Activated naive CD4-positive, alpha-beta T cell treated with anti-CD3 and anti-CD28 coated beads, Interleukin-2, amount 50 U/mL, for 24 hours (primary cell): ENCODE measurements at regions not wholly inside any gene's neighbourhood (a gene's known extent, or its start where the extent isn't known, plus 50 kb on each side); places are given as distances from the start of the nearest gene placed in this dataset.

Experiments used
- H3K27ac Mint-ChIP-seq: one replicate; pipeline ENCODE4 v1.8.0; 2021; ENCODE audit warnings: mild to moderate bottlenecking, mixed read lengths
- H3K27me3 Mint-ChIP-seq: one replicate; pipeline ENCODE4 v1.8.0; 2021; ENCODE audit warnings: mixed read lengths
- H3K36me3 Mint-ChIP-seq: one replicate; pipeline ENCODE4 v1.8.0; 2021; ENCODE audit warnings: mixed read lengths
- H3K4me1 Mint-ChIP-seq: one replicate; pipeline ENCODE4 v1.8.0; 2021; ENCODE audit warnings: mixed read lengths
- H3K4me3 Mint-ChIP-seq: one replicate; pipeline ENCODE4 v1.8.0; 2021; ENCODE audit warnings: mild to moderate bottlenecking, mixed read lengths
- H3K9me3 Mint-ChIP-seq: one replicate; pipeline ENCODE4 v1.8.0; 2021; ENCODE audit warnings: mixed read lengths

GRCh38 chr3:30170681-30171438 lies 435.5 kb upstream of the TGFBR2 start:
- H3K9me3 Mint-ChIP-seq: no peaks in the 10 kb centered on the region
- no peak overlapping the region for H3K27ac Mint-ChIP-seq
- H3K4me1 Mint-ChIP-seq: no peaks in the 10 kb centered on the region
- no peak overlapping the region for H3K4me3 Mint-ChIP-seq
- H3K36me3 Mint-ChIP-seq: no peaks in the 10 kb centered on the region
- no peaks in the 10 kb centered on the region for H3K27me3 Mint-ChIP-seq

DNA sequence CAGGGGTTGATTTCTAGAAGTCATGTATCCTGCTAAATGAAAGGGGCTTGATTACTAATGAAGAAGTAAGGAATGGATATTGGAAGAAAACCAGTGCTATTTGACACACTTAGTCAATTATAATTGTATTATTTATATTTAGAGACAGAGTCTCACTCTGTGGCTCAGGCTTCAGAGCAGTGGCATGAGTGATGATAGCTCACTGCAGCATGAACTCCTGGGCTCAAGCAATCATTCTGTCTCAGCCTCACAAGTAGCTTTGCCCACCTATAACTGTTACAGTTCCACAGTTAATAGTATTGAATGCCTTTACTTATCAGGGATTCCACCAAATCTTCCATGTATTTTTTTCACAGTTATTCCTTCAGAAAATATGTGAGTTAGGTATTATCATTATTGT lies 432.0 kb upstream of the TGFBR2 start:
- Mint-ChIP-seq H3K27ac (no peak overlapping the region), H3K4me1 (no peaks in the 10 kb centered on the region), H3K27me3 (no peaks in the 10 kb centered on the region), H3K4me3 (no peak overlapping the region), H3K9me3 (no peaks in the 10 kb centered on the region), H3K36me3 (no peaks in the 10 kb centered on the region)

DNA sequence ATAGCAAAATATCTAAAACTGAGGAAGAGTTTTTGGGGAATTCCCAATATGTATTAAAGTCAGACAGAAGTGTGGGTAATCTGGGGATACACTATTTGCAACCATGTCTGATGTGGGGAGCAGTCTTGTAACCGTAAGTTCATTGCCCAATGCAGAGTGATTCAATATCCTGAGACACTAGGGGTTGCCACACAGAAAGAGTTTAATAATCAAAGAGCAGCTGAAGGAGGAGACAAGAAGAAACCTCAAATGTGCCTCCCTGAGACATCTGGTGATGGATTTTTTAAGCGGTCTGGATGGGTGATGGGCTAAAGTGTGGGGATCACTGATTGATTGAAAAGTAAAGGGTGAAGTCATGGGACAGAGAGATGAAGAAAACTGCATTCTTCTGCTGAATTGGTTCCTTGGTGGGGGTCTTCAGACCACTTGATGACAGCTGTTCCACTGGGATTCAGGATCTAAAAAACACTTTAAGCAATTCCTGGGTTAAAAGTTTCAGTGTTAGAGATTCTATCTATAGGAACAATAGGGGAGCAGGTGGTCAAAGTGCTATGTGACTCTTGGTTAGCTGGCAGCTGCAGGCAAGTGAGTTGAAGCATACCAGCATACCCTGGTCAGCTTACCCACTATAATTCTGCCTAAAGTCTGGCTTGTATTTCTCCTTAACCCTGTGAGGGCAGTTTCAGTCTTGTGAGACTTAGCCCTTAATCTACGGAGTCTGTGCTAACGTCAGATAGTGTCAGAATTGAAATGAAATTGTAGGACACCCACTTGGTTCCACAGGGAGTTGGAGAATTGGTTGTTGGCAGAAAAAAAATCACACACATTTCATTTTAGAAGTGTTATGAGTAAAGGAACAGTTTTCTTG lies 425.9 kb upstream of the TGFBR2 start:
- Mint-ChIP-seq H3K27me3 (peaks cover under 1% of the 10 kb centered on the region), H3K9me3 (no peaks in the 10 kb centered on the region), H3K36me3 (peaks cover 2% of the 10 kb centered on the region), H3K4me1 (no peaks in the 10 kb centered on the region), H3K27ac (no peak overlapping the region), H3K4me3 (no peak overlapping the region)

DNA sequence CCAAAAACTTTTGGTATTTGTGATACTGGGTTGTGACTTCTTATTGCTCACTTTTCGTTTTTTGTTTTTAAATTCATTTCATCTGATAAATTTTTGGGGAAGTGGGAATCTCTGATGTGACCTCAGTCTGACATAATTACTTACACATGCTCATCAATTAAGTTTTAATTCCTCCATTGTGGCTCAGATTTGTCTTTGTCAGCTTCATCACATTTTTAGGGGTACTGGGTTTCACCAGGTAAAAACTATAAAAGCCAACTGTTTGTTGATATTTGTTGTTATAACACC lies 425.3 kb upstream of the TGFBR2 start:
- Mint-ChIP-seq H3K4me1 (no peaks in the 10 kb centered on the region), H3K9me3 (no peaks in the 10 kb centered on the region), H3K4me3 (no peak overlapping the region), H3K27ac (no peak overlapping the region), H3K36me3 (peaks cover 2% of the 10 kb centered on the region), H3K27me3 (peaks cover 3% of the 10 kb centered on the region)

GRCh38 chr3:30181581-30181980 lies 424.8 kb upstream of the TGFBR2 start:
- peaks cover 3% of the 10 kb centered on the region for H3K27me3 Mint-ChIP-seq
- no peaks in the 10 kb centered on the region for H3K9me3 Mint-ChIP-seq
- H3K27ac Mint-ChIP-seq: no peak overlapping the region
- peaks cover 2% of the 10 kb centered on the region for H3K36me3 Mint-ChIP-seq
- no peak overlapping the region for H3K4me3 Mint-ChIP-seq
- H3K4me1 Mint-ChIP-seq: no peaks in the 10 kb centered on the region

DNA sequence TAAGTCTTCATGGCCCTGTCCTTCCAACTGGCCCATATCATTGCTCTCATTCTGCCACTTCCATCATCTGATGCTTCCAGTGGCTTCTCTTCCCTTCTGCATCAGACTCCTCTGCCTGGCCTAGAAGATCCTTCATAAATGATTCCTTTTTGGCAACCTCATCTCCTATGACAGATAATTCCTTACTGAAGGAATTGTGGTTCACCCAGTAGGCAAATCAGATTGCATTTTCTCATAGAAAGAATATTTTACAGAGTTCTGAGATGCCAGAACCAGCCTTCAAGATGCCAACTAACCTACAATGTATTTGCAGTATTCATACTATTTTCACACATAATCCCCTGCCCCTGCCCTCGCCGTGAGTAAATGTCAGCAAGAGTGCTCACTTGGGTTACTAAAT lies 423.0 kb upstream of the TGFBR2 start:
- Mint-ChIP-seq H3K9me3 (no peaks in the 10 kb centered on the region), H3K27me3 (peaks cover 3% of the 10 kb centered on the region), H3K4me1 (no peaks in the 10 kb centered on the region), H3K4me3 (no peak overlapping the region), H3K27ac (no peak overlapping the region), H3K36me3 (peaks cover 2% of the 10 kb centered on the region)

DNA sequence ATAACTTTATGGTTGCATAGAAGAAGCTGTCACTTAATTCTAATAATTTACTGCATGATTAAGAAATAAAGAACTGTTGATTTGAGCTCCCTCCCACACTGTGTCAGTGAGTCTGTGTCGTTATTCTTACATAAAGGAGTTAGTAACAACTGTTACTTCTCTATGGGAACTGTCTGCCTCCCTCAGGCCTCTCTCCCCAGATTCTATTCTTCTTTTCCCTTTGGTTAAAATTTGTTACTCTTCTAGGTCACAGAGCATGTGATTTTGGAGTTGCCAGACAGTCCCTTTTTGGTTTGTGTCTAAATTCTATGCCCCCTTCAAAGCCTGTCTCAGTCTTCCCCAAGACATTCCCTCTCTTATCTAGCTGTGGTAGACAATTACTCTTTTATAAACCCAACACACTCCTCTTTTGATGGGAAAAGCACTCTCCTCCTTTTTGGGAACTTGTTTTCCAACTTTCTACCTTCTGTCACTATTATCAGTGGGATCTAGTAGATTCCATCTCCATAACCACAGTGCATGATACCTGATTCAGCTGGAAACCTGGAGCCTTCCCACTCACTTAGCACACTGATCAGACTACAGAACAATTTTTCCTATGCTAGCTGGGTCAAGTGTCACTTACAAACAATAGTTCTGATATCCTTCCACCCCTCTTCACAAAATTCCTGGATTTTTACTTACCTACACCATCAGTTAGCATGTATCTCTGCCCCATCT lies 422.1 kb upstream of the TGFBR2 start:
- Mint-ChIP-seq H3K4me1 (no peaks in the 10 kb centered on the region), H3K27ac (no peak overlapping the region), H3K4me3 (no peak overlapping the region), H3K36me3 (peaks cover 2% of the 10 kb centered on the region), H3K27me3 (peaks cover 3% of the 10 kb centered on the region), H3K9me3 (no peaks in the 10 kb centered on the region)

- H3K4me1 Mint-ChIP-seq: no peaks in the 10 kb centered on the region
- peaks cover 3% of the 10 kb centered on the region for H3K27me3 Mint-ChIP-seq
- no peak overlapping the region for H3K4me3 Mint-ChIP-seq
- no peak overlapping the region for H3K27ac Mint-ChIP-seq
- no peaks in the 10 kb centered on the region for H3K36me3 Mint-ChIP-seq
- H3K9me3 Mint-ChIP-seq: no peaks in the 10 kb centered on the region
Measured at GRCh38 chr3:30185872-30186271, 420.5 kb upstream of the TGFBR2 start.

- no peak overlapping the region for H3K27ac Mint-ChIP-seq
- no peaks in the 10 kb centered on the region for H3K4me1 Mint-ChIP-seq
- peaks cover 3% of the 10 kb centered on the region for H3K27me3 Mint-ChIP-seq
- H3K9me3 Mint-ChIP-seq: no peaks in the 10 kb centered on the region
- no peaks in the 10 kb centered on the region for H3K36me3 Mint-ChIP-seq
- no peak overlapping the region for H3K4me3 Mint-ChIP-seq
Measured at GRCh38 chr3:30186741-30187219, 419.6 kb upstream of the TGFBR2 start.

DNA sequence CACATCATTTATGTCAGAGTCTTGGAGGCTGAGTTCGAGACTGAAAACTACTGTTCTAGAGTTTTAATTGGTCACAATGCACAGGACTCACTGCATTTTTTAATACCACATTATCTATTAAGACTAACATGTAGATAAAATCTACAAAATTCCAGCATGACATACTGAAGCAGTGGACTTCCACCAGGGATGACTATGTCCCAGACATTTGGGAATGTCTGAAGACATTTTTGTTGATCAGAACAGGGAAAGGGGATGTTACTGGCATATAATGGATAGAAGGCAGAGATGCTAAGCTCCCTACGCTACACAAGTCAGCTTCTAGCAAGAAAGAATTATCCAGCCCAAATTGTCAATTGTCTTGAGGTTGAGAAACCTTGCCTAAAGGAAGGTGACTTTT lies 419.0 kb upstream of the TGFBR2 start:
- Mint-ChIP-seq H3K27me3 (peaks cover 3% of the 10 kb centered on the region), H3K4me3 (no peak overlapping the region), H3K36me3 (no peaks in the 10 kb centered on the region), H3K4me1 (no peaks in the 10 kb centered on the region), H3K9me3 (no peaks in the 10 kb centered on the region), H3K27ac (no peak overlapping the region)

GRCh38 chr3:30188713-30189112 lies 417.7 kb upstream of the TGFBR2 start:
- Mint-ChIP-seq H3K4me3 (no peak overlapping the region), H3K4me1 (no peaks in the 10 kb centered on the region), H3K9me3 (no peaks in the 10 kb centered on the region), H3K27me3 (peaks cover 3% of the 10 kb centered on the region), H3K36me3 (no peaks in the 10 kb centered on the region), H3K27ac (no peak overlapping the region)

DNA sequence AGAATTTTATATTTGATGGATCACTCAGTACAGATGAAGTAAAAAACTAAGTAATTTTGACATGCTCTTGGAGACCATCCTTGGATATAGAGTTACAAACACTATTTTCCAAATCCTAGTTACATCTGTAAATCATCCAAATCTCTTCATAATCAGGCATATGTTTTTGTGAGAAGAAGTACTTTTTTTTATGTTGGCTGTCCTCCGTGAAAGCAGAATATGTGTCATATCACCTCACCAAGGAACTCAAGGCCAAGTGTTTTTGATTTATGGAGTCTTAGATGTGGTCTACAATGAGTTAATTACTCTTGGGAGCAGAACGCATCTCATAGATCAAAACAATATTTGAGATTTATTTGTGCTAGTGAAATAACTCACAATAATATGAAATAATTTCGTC lies 416.5 kb upstream of the TGFBR2 start:
- no peaks in the 10 kb centered on the region for H3K4me1 Mint-ChIP-seq
- H3K27ac Mint-ChIP-seq: no peak overlapping the region
- H3K4me3 Mint-ChIP-seq: no peak overlapping the region
- peaks cover 3% of the 10 kb centered on the region for H3K27me3 Mint-ChIP-seq
- H3K36me3 Mint-ChIP-seq: no peaks in the 10 kb centered on the region
- H3K9me3 Mint-ChIP-seq: no peaks in the 10 kb centered on the region

DNA sequence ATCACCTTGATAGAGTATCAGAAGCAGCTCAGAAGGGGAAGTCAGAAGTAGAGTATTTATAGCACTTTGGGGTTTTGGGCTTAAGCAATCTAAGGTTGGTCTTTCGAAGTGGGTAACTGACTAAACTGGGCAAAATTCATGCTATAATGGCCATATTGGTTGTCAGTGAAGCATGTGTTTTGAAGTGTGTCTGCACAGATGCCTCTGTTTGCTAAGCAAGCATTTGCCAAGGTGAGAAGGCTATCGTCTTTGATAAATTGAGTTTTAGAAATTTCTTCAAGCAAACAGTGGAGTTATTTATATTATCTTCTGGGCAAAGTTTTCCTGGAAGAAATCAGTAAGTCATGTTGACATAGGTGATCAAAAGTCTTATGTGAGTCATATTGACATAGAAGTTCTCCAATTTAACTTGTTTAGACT lies 412.8 kb upstream of the TGFBR2 start:
- H3K27ac Mint-ChIP-seq: no peak overlapping the region
- H3K27me3 Mint-ChIP-seq: no peaks in the 10 kb centered on the region

DNA sequence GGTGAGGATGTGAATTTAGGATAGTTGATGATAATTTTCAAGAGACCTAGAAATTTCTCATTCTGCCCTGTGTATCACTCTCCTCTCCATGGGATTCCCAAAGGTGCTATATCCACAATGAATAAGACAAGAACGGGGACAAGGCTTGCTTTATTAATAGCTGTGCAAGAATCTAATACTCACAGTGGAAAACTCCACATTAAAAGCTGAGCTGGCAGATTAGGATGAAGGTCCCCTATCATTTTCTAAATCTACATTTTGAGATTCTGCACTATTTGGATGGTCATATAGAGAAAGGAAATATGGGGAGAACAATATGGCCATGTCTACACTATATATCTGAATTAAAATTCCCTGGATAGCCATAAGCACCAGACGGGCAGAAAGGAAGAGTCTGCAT lies 411.0 kb upstream of the TGFBR2 start:
- H3K27me3 Mint-ChIP-seq: no peaks in the 10 kb centered on the region

More for the DNA sequence above, 412.8 kb upstream of the TGFBR2 start:
- Mint-ChIP-seq H3K9me3 (no peaks in the 10 kb centered on the region), H3K36me3 (no peaks in the 10 kb centered on the region), H3K4me1 (no peaks in the 10 kb centered on the region), H3K4me3 (no peak overlapping the region)

GRCh38 chr3:30198162-30198561 lies 408.2 kb upstream of the TGFBR2 start:
- Mint-ChIP-seq H3K4me1 (peaks cover 4% of the 10 kb centered on the region), H3K4me3 (no peak overlapping the region), H3K27me3 (no peaks in the 10 kb centered on the region), H3K27ac (no peak overlapping the region), H3K9me3 (no peaks in the 10 kb centered on the region), H3K36me3 (no peaks in the 10 kb centered on the region)

More for the DNA sequence above, 411.0 kb upstream of the TGFBR2 start:
- H3K36me3 Mint-ChIP-seq: no peaks in the 10 kb centered on the region
- H3K9me3 Mint-ChIP-seq: no peaks in the 10 kb centered on the region
- H3K4me1 Mint-ChIP-seq: peaks cover 4% of the 10 kb centered on the region
- no peak overlapping the region for H3K4me3 Mint-ChIP-seq
- H3K27ac Mint-ChIP-seq: no peak overlapping the region
